ENCODE measurements at regions not wholly inside any gene's neighbourhood (a gene's known extent, or its start where the extent isn't known, plus 50 kb on each side); places are given as distances from the start of the nearest gene placed in this dataset.

GRCh38 chr3:126268866-126269265, 88.3 kb downstream of the KLF15 start:
- DNase-seq, result no peak
- Histone ChIP-seq H3K36me3 (no peaks in the 10 kb centered on the region), H3K9me3 (ENCODE audit: severe bottlenecking) (no peaks in the 10 kb centered on the region), H3K27ac (no peak overlapping the region), H3K4me3 (ENCODE audit: low read depth, low read length) (no peak overlapping the region), H3K27me3 (ENCODE audit: insufficient read depth, low read depth, severe bottlenecking) (no peaks in the 10 kb centered on the region)
- TF ChIP-seq CTCF (IDR thresholded peaks at IDR 0.05; ENCODE audit: low read depth, low read length), result no peak

- no peaks in the 10 kb centered on the region for H3K9me3 ChIP-seq (ENCODE audit: severe bottlenecking)
- TF ChIP-seq CTCF (IDR thresholded peaks at IDR 0.05; ENCODE audit: low read depth, low read length), result no peak
- no peaks in the 10 kb centered on the region for H3K27me3 ChIP-seq (ENCODE audit: insufficient read depth, low read depth, severe bottlenecking)
- H3K36me3 ChIP-seq, result no peaks in the 10 kb centered on the region
- no peak for DNase-seq
- no peak overlapping the region for H3K4me3 ChIP-seq (ENCODE audit: low read depth, low read length)
- H3K27ac ChIP-seq, result no peak overlapping the region
Observed at GRCh38 chr3:126267976-126268615, 87.7 kb upstream of the ALDH1L1 start.

DNA sequence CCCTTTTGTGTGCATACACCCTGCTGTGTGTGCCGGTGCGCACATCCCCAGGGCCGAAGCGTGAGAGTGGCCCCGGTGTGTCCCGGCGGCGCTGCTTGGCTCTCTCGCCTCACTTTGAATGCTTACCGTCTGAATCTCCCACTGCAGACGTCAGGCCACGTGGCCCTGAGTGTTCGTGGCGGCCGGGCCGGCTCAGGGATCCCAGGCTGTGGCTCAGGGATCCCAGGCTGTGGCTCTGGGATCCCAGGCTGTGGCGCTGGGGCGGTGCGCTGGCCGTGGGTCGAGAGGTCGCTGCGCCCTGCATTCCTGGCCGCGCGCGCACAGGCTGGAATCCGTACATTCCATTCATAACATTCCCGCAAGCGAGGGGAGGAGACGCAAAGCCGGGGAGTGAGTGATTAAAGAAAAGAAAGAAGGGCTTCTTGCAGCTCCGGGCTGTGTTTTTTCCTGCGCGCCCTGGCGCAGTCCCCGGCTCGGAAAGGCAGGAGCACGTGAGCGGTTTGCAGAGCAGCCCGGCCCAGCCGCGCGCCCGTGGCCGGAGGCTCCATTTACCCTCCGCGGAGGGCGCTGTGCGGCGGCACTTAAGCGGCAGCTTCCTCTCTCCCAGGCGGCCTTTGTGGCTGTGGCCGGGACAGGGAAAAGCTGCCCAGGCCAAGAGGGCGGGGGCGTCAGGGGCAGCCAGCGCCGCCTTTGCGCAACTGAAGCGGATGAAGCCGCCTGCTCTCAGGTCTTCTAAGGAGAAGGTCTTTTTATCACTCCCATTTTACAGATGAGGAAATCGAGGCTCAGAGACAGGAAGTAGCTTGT, 87.0 kb upstream of the ALDH1L1 start:
- DNase-seq, result no peak
- Histone ChIP-seq H3K27ac (no peak overlapping the region), H3K9me3 (ENCODE audit: severe bottlenecking) (no peaks in the 10 kb centered on the region), H3K27me3 (ENCODE audit: insufficient read depth, low read depth, severe bottlenecking) (no peaks in the 10 kb centered on the region), H3K4me3 (ENCODE audit: low read depth, low read length) (no peak overlapping the region), H3K36me3 (no peaks in the 10 kb centered on the region)
- no peak for TF ChIP-seq CTCF (IDR thresholded peaks at IDR 0.05; ENCODE audit: low read depth, low read length)

GRCh38 chr3:126266850-126267168, 86.4 kb upstream of the ALDH1L1 start:
- no peak for DNase-seq
- Histone ChIP-seq H3K27ac (no peak overlapping the region), H3K36me3 (no peaks in the 10 kb centered on the region), H3K27me3 (ENCODE audit: insufficient read depth, low read depth, severe bottlenecking) (no peaks in the 10 kb centered on the region), H3K9me3 (ENCODE audit: severe bottlenecking) (no peaks in the 10 kb centered on the region), H3K4me3 (ENCODE audit: low read depth, low read length) (no peak overlapping the region)
- no peak for TF ChIP-seq CTCF (IDR thresholded peaks at IDR 0.05; ENCODE audit: low read depth, low read length)

- Histone ChIP-seq H3K27ac (no peak overlapping the region), H3K27me3 (ENCODE audit: insufficient read depth, low read depth, severe bottlenecking) (no peaks in the 10 kb centered on the region)
Observed at GRCh38 chr3:126266291-126266840, 86.0 kb upstream of the ALDH1L1 start.

More at GRCh38 chr3:126266291-126266840, 86.0 kb upstream of the ALDH1L1 start:
- no peaks in the 10 kb centered on the region for H3K36me3 ChIP-seq
- no peak for DNase-seq
- no peaks in the 10 kb centered on the region for H3K9me3 ChIP-seq (ENCODE audit: severe bottlenecking)
- TF ChIP-seq CTCF (IDR thresholded peaks at IDR 0.05; ENCODE audit: low read depth, low read length), result no peak
- H3K4me3 ChIP-seq (ENCODE audit: low read depth, low read length), result no peak overlapping the region
